Mucosa of descending colon (tissue), 3 donors: ENCODE measurements at regions not wholly inside any gene's neighbourhood (a gene's known extent, or its start where the extent isn't known, plus 50 kb on each side); places are given as distances from the start of the nearest gene placed in this dataset.
"Not testable (repeated sequence)": the region's sequence is repeated elsewhere in the genome, so short reads cannot be mapped to it uniquely, and the experiment has no call there.

ENCODE experiments used
- ATAC-seq: fragments of 200-7000 bp; cut with Tn5 transposase; one replicate; pipeline ENCODE4 v1.9.1; 2020; ENCODE audit warnings: mild to moderate bottlenecking, moderate library complexity
- DNase-seq, 3 donors: peaks; one replicate each; pipeline ENCODE4 v3.0.0-alpha.2; 2020
- H3K36me3 ChIP-seq: fragments of 200-600 bp; one replicate; pipeline ENCODE4 v1.8.0; 2021; ENCODE audit warnings: low read depth, mild to moderate bottlenecking
- H3K4me1 ChIP-seq: fragments of 200-600 bp; one replicate; pipeline ENCODE4 v1.8.0; 2021; ENCODE audit warnings: low read depth, mild to moderate bottlenecking
- H3K4me3 ChIP-seq: fragments of 200-600 bp; one replicate; pipeline ENCODE4 v1.8.0; 2021; ENCODE audit warnings: mild to moderate bottlenecking
- H3K9me3 ChIP-seq: fragments of 200-600 bp; one replicate; pipeline ENCODE4 v1.8.0; 2021; ENCODE audit warnings: mild to moderate bottlenecking
- CTCF ChIP-seq: fragments of 200-600 bp; IDR thresholded peaks from one replicate; pipeline ENCODE4 v1.8.0; 2022; ENCODE audit warnings: antibody characterized with exemption, mild to moderate bottlenecking
- intact Hi-C, 2 donors: fragments of 100-400 bp; cut with DNase I in 1 of 2; cut with micrococcal nuclease in 1 of 2; formaldehyde crosslinking; loops; one replicate each; pipeline versions ENCODE4 v1.11.0 to v1.11.1; 2022; cut with DNase I, micrococcal nuclease
- donor health status: DM: no; HTN: no; CAD: no; lungs with moderate emphysema.
- donor health status: DM: no; HTN: no; CAD: no.
- donor health status: DM: no; HTN: yes; CAD: no.

GRCh38 chrX:127459790-127460189 lies 592.4 kb downstream of the ACTRT1 start:
- ATAC-seq, result no peak
- H3K4me3 ChIP-seq, result no peak overlapping the region
- no peak for DNase-seq
- H3K36me3 ChIP-seq, result no peaks in the 10 kb centered on the region
- no peak for TF ChIP-seq CTCF
- intact Hi-C loops, result no loop called here
- no peaks in the 10 kb centered on the region for H3K9me3 ChIP-seq
- no peaks in the 10 kb centered on the region for H3K4me1 ChIP-seq

- TF ChIP-seq CTCF, result no peak
- no peak for DNase-seq
- Histone ChIP-seq H3K9me3 (no peaks in the 10 kb centered on the region), H3K36me3 (no peaks in the 10 kb centered on the region), H3K4me1 (no peaks in the 10 kb centered on the region), H3K4me3 (no peak overlapping the region)
- ATAC-seq, result no peak
- intact Hi-C loops, result no loop called here
Observed at GRCh38 chrX:127457161-127457560, 595.0 kb downstream of the ACTRT1 start.

- no peak for TF ChIP-seq CTCF
- no peak for ATAC-seq
- no peaks in the 10 kb centered on the region for H3K36me3 ChIP-seq
- no peak overlapping the region for H3K4me3 ChIP-seq
- no peak for DNase-seq
- H3K9me3 ChIP-seq, result no peaks in the 10 kb centered on the region
- intact Hi-C loops, result no loop called here
- H3K4me1 ChIP-seq, result no peaks in the 10 kb centered on the region
Observed at GRCh38 chrX:127439676-127440075, 612.5 kb downstream of the ACTRT1 start.

GRCh38 chrX:127405946-127406345 lies 586.4 kb downstream of the PRR32 start:
- Histone ChIP-seq H3K9me3 (no peaks in the 10 kb centered on the region), H3K4me3 (no peak overlapping the region), H3K36me3 (no peaks in the 10 kb centered on the region), H3K4me1 (no peaks in the 10 kb centered on the region)
- ATAC-seq, result no peak
- TF ChIP-seq CTCF, result no peak
- intact Hi-C loops, result no loop called here
- DNase-seq, result no peak

- no peaks in the 10 kb centered on the region for H3K36me3 ChIP-seq
- TF ChIP-seq CTCF, result no peak
- intact Hi-C loops, result no loop called here
- no peak for DNase-seq
- no peak for ATAC-seq
- H3K9me3 ChIP-seq, result no peaks in the 10 kb centered on the region
- no peaks in the 10 kb centered on the region for H3K4me1 ChIP-seq
- no peak overlapping the region for H3K4me3 ChIP-seq
Observed at GRCh38 chrX:127404161-127404560, 584.6 kb downstream of the PRR32 start.

- H3K36me3 ChIP-seq, intact Hi-C loops, ATAC-seq, H3K4me3 ChIP-seq, H3K4me1 ChIP-seq, DNase-seq, H3K9me3 ChIP-seq: not testable (repeated sequence)
Observed at GRCh38 chrX:127400231-127400630, 580.7 kb downstream of the PRR32 start.
